Erythroblast (primary cell): ENCODE measurements at regions not wholly inside any gene's neighbourhood (a gene's known extent, or its start where the extent isn't known, plus 50 kb on each side); places are given as distances from the start of the nearest gene placed in this dataset.

ENCODE experiments used
- GATA1 ChIP-seq: IDR thresholded peaks from 2 replicates; pipeline ENCODE4 v1.6.1; 2011; ENCODE audit warnings: low read depth, mild to moderate bottlenecking, control low read depth, low read length, moderate library complexity
- POLR2A ChIP-seq: IDR thresholded peaks from 2 replicates; pipeline ENCODE4 v1.6.1; 2011; ENCODE audit warnings: mild to moderate bottlenecking, low read length

- TF ChIP-seq POLR2A (no peak), GATA1 (no peak)
These were observed 579.6 kb downstream of the DIAPH3 start for GRCh38 chr13:59584101-59584500.
